HG02588 (cell line): ENCODE measurements at regions not wholly inside any gene's neighbourhood (a gene's known extent, or its start where the extent isn't known, plus 50 kb on each side); places are given as distances from the start of the nearest gene placed in this dataset.

Source experiments
- ATAC-seq: cut with Tn5 transposase; IDR thresholded peaks from one replicate; pipeline ENCODE4 v1.9.1; 2021; ENCODE audit warnings: mild to moderate bottlenecking, moderate library complexity; ENCODE audit not compliant: unreplicated experiment

DNA sequence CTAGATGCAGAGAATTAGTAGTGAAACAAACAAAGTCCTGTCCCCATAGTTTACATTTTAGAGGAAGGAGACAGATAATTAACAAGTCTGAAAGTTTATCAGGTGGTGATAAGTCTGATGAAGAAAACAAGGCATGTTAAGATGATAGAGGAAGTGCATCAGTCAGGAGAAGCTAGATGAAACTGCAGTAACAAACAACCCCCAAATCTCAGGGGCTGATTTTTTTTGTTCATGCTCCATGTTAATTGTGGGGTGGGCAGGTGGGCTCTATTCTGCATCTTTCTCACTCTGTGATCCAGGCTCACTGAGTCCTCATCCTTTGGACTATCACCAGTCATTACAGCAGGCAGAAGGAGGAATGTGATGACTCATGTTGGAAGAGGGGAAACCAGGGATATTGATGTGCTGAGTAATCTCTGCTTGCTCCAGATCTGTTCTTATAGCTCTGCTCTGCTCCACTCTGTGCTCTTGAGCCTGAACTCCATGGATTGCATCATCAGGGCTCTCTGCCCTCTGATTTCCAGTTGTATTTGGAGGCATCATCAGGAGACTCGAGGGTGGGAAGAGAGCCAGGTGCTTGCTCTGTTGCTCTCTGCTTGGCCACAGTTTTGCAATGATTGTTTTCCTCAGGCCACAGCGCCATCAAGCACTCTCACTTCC is 166.9 kb downstream of the IER5 start:
- ATAC-seq, result no peak

DNA sequence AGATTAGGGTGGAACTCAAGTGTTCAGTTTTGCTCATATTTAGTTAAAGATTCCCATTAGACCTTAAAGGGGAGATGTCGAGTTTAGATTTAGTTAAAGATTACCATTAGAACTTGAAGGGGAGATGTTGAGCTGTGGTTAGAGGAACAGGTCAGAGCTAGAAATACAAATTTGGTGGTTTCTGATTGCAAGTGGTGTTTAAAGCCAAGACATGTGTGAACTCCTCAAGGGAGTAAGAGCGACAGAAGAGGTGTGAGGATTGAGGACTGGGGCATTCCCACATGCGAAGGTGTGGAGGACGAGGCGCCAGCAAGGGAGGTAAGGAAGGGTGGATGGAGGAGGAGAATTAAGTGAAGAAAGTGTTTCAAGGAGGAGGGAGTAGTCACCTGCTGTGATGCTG is 168.6 kb downstream of the IER5 start:
- peak; percentile 93 for ATAC-seq

DNA sequence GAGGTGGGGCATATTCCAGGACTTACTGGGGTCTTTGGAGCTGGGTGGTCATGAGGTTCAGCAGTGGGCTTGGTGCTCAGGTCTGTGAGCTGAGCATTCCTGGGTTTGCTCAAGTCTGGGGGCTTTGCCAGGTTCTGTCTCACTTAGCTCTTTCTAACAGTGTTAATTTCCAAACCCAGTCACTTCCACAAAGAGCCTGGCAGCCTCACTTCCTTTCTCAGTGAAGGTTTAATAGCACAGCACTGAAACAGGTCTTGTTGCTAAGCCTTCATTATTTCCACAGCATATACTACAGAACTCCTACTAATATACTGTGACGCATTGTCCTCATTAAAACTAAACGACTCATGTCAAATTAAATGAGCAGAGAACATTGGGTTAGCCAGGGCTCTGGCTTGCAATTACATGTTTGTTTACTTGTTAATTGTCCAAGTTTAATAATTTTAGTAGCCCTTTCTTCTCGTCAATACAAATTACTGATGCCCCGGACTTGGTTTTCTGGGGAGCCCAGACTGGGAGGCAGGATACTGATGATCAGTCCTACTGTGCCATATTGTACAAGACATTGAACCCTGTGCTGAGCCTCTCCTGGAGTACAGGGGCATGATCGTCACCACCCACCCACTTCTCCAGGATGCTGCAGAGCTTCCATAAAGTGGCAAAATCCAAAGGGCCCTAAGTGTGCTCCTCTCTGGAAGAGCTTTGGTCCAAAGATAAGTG is 170.7 kb downstream of the IER5 start:
- ATAC-seq, result no peak

DNA sequence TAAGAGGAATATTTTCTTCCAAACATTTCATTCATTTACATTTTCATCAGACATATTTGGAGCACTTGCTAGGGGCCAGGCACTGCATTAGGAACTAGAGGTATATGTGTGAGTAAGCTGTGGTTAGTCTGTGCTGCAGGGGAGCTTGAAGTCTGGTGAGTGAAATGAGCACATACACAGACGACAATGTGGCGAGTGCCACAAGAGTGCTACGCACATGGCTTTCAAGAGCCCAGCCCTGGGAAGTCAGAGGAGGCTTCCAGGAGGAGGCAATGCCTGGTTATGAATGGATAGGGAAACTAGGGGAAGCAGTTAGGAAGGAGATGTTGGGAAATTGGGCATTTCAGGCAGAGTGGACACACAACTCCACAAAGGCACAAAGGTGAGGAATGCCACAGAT is 171.8 kb downstream of the IER5 start:
- ATAC-seq, result no peak

DNA sequence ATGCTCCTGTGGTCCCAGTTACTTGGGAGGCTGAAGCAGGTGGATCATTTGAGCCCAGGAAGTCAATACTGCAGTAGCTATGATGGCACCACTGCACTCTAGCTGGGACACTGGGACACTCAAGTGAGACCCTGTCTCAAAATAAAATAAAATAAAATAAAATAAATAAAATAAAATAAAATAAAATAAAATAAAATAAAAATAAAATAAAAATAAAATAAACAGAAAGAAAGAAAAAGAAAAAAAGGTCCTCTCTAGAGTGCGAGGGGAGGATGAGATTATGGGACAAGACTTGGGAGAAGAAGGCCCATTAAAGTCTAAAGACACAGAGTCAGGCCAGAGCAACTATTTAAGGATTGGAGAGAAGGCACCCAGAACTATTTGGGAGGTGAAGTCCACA is 172.5 kb downstream of the IER5 start:
- ATAC-seq, result no peak

DNA sequence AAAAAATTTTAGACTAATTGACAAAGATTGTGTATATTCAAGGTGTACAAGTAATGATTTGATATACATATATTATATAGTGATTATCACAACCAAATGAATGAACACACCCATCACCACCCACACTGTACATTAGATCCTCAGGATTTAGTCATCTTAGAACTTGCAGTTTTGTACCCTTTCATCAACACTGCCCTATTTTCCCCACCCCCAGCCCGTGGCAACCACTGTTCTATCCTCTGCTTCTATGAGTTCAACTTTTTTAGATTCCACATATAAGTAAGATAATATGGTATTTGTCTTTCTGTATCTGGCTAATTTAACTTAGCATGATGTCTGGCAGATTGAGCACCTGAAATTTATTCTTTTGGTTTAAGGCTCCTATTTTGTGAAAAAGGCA is 173.6 kb downstream of the IER5 start:
- no peak for ATAC-seq

DNA sequence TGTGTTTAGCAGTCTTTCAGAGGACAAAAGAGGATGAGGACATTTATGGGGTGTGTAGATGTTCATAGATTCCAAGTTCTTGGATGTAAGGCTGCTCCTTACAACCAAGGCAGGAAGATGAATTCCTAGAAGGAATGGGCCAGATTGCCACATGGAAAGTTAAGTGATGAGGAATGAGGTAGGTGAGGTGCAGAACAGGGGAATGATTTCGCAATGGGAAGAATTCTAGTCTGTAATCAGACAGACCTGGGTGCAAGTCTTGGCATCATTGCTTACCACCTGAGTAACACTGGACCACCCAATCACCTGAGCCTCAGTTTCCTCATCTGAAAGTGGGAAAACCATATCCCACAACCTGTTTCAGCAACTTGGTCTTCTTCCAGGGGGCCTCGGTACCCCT is 174.9 kb downstream of the IER5 start:
- ATAC-seq, result no peak

DNA sequence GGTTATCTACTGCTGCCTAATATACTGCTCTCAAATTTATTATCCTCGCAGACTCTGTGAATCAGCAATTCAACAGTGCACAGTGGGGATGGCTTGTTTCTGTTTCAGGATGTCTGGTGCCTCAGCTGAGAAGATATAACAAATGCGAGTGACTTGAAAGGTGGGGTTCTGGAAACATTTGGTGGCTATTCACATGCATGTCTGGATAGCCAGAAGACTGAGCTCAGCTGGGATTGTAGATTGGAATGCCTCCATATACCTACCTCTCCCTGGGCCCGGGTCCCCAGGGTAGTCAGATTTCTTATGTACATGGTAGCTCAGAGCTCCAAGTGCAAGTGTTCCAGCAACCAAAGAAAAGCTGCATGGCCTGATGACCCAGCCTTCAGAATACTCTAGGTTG is 176.3 kb downstream of the IER5 start:
- ATAC-seq, result no peak

DNA sequence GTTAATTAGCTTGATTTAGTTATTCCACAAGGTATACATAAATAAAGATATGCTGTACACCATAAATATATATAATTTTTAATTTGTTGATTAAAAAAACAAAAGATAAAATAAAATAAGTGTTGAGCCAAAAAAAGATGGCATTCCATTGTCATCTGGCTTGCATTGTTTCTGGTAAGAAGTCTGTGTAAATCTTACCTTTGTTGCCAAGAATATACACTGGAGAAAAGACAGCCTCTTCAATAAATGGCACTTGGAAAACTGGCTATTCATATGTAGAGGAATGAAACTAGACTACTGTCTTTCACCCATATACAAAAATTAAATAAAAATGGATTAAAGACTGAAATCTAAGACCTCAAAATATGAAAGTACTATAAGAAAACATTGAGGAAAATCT is 196.5 kb downstream of the IER5 start:
- no peak for ATAC-seq

DNA sequence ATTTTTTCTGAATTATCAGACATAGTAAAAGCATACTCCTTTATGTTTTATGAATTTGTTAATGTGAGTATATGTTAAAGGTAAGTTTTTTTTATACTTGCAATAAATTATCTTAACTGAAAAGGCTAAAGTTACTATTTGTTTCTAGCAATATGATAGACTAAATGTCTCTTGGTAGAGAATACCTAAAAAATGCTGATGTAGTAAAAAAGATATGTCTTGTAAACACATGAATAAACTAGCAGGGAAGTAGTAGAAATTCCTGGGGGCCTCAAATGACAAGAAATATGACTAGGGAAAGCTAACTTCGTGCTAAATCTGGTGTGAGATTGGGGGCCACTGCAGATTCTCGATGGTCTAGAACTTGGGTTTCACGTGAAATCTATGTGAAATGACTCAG is 188.1 kb upstream of the CACNA1E start:
- ATAC-seq, result no peak

DNA sequence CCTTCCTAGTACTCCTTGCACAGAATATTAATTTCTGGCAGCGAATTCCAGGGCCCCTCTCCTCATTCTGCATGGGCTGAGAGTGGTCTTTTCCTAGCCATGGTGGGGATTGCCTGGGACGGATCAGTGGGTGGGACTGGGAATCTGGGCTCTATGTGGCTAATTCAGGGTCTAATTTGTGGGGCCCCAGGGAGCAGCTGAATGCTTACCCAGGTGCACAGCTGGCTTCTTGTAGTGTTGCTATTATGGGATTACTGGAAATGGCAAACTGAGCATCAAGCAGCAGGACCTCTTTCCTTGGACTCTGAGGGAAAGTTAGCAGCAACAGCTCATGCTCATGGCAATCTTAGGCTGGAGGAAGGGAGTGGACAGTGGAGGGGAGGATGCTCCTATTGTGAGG is 187.1 kb upstream of the CACNA1E start:
- no peak for ATAC-seq

DNA sequence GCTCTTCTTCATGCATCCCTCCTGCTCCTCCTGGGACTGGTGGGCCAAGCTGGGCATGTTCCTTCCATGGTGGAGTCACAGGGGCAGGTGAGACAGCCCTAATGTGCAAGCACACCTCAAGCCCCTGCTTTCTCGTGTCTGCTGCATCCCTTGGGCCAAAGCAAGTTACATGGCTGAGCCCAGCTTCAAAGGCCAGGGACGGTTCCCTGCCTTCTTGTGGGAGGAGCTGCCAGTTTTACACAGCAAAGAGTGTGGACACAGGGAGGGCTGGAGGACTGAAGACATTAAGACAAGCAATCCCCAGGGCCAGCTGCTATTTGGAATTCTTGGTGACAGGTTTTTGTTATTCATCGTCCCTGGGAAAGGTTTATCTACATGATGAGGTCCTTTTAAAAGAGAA is 175.2 kb upstream of the CACNA1E start:
- no peak for ATAC-seq

DNA sequence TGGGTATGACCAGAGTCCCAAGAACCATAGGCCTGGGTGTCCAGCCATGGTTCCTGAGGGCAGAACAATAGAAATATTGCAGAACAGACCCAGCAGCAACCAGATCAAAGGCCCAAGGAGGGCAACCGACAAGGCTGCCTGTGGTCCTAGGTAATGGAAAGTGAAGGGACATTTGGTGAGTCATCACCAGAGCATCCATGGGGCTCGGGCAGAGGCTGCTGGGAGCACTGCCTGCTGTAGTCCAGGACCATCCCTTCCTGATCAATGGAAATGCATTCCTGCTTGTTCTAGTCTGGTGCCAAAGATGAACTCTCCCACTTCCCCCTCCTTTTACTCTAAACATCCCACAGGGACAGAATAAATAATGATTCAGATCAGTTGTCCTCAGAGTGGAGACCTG is 172.8 kb upstream of the CACNA1E start:
- no peak for ATAC-seq

DNA sequence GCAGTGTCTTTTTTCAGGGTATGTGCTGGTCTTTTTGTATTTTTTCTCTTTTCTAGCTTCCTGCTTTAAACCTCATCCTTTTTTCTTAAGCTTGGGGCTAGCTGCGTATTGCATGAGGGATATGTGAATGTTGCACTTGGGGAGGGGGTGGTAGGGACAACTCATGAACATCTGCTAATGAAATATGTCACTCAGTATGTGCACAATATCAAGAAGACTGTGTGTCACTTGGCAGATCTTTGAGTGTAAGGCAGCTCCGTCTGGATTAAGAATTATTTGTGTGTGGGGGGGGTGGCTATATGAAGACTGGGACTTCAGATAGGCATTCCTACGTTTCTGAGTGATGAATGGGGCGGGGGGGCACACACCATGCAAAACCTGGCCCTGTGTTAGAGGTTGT is 170.4 kb upstream of the CACNA1E start:
- no peak for ATAC-seq

DNA sequence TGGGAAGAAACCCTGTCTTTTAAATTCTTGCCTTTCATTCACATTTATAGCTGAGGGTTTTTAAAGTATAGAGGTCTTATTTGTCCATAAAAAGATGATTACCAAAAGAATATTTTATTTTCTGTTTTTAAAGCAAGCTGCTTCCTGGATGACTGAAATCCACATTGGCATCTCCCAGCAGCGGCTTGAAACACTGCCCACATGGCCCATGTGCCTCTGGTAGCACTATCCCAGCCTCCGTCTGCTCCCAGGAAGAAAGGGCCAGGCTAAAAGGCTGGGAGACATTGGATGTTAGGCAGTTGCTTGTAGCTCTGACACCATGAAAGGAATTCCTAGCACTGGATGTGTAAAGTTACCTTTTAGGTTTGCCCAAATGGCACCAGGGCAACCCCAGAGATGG is 169.9 kb upstream of the CACNA1E start:
- ATAC-seq, result no peak

DNA sequence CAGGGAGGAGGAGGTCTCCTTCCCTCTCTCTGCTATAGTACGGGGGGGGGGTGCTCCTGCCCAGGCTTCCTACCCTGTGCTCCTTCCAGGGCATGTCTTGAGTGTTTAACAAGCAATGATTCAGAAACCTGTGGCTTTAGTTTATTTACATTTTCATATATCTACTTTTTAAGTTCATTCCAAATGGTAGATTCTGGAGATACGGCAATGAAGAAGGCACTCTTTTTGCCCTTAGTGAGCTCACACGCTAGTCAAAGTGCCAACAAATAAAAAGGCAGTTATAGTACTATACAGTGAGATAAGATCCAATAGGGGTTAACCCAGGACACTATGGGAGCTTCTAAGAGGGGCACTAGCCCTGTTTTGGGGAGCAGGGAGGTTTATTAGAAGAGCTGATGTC is 169.3 kb upstream of the CACNA1E start:
- no peak for ATAC-seq

DNA sequence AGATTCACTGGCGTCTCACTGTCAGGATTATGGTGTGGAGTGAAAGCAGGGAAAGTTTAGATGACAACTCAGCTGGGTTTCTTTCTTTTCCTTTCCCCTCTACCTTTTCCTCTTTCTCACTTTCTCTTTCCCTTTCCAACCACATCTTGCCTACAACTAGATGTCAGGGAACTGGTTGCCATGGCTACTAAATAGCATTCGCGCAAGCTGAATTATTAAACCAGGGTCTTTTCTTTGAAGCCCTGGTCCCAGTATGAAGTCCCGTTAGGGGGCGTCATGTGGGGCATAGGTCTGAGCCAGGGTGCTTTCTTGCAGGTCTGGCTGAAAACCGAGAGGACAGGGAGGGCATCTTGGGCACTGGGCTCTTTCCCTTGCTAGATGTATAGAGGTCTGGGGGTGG is 168.4 kb upstream of the CACNA1E start:
- ATAC-seq, result no peak

DNA sequence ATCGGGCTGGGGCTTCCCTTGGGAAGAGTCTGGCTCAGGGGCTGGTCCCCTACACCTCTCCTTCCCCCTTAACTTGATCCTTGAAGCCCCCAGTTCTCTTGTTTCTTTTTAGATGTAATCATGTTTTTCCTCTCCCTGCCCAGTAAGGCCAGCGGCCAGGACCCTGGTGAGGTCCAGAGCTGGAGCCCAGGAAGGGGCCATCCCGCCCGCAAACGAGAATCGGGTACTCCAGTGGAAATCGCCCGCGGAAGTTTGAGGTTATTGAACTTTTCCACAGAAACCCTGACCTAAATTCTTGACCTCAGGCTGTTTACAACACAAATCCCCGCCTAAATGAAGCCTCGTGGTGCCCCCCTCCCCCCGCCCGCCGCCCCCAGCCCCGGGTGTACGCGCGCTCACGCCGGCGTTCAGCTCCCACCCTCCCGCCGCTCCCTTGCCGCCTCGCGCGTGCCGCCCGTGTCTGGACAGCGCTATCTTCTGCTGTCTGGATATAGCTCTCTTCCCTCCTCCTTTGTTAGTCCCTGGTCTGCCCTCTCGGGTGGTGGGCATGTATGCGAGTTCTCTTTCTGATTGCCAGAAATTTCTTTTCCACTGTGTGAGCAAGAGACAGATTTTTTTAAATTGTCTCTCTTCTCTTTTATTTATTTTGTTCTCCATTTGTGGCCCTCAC is 165.9 kb upstream of the CACNA1E start:
- no peak for ATAC-seq

DNA sequence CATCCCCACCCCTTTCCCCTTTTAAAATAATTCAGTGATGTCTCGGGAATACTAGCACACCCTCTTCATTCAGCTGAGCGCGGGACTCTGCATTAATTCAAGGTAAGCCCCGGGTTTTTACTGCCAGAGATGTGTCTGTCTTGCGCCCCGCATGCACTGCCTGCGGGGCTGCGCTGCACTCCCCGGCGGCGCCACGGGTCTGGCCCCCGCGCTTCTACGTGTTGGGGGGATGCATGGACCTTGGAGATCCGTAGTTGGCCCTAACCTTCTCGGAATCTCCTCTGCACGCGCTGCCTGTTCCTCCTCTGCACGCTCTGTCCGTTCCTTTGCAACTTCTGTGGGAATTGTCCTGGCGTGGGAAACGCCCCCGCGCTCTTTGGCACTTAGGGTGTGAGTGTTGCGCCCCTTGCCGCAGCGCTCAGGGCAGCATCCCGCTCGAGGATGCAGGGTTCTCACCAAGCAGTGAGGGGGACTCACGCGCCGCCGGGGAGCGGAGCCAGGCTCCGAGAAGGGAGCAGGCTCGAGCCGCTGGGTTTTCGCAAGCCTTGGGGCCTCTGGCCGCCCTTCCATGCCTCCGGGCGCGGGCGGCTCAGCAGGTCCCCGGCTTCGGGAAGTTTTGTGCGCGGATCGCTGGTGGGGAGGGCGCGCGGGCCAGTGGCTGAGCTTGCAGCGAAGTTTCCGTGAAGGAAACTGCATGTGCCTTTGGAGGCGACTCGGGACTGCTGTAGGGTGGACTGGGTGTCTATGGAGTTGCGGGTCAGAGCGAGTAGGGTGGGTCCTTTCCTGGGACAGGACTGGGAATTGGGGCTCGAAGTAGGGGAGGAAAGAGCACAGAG is 165.1 kb upstream of the CACNA1E start:
- no peak for ATAC-seq

DNA sequence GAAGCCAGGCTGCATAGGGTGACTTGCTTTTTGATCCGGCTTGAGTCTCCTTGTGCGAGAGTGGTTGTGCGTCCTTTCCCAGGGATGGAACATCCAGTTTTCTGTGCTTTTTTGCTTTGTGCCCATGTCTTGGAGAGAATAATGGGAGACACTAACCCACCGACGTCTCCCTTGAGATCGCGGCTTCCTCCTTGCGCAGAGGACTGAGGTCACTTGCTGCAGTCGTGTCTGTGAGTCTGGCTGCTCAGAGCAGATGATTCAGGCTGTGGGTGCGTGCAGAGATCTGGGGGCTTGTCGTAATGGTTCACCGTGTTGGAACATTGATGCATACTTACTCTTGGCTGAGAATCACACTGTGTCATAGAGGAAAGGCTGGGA is 164.5 kb upstream of the CACNA1E start:
- no peak for ATAC-seq

DNA sequence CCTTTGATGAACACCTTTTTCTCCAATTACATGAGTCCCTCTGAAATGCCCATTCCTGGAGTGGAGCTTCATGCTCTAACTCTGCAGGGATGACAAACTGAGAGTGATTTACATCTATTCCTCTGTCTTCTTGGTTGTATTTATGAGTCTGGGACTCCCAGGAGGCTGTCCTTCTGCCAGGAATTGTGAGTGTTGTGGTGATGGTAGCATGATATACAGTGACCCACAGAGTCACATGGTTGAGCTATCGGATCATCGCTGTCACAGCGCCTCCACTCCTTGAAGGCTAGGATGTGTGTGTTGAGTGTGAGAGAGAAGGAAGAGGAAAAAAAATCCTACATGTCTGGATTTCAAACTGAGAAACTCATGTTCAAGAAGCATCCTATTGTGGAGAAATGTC is 163.4 kb upstream of the CACNA1E start:
- ATAC-seq, result no peak
